K562 (cell line): ENCODE measurements at regions not wholly inside any gene's neighbourhood (a gene's known extent, or its start where the extent isn't known, plus 50 kb on each side); places are given as distances from the start of the nearest gene placed in this dataset.

Source experiments
- ATAC-seq: fragments of 200-7000 bp; cut with Tn5 transposase; 3 replicates; pipeline ENCODE4 v1.9.1; 2020; ENCODE audit warnings: moderate library complexity
- BruUV-seq: library from RNA; stranded (reverse); fragments of 400-500 nt; replicated peaks from 2 replicates; lab custom pipeline; 2021; lab: Mats Ljungman, UMichigan
- CTCF ChIA-PET: fragments of 300-600 bp; formaldehyde crosslinking; extraction: SDS; loops from one replicate; lab custom pipeline; 2021; ENCODE audit warnings: low intra/inter-chr PET ratio; lab: Yijun Ruan, JAX
- POLR2A ChIA-PET: fragments of 300-600, 350-650 bp; sonication (Branson Sonifier 250); formaldehyde crosslinking; extraction: SDS; loops from one replicate; lab custom pipeline; 2021; ENCODE audit warnings: antibody characterized with exemption, inconsistent platforms; lab: Yijun Ruan, JAX
- DNase-seq, 4 experiments: peaks; one replicate each; pipeline versions ENCODE4 v3.0.0 to v3.0.0-alpha.2; 2011 to 2018; ENCODE audit warnings: low spot score in 3 of 4, mixed read lengths in 3 of 4; ENCODE audit errors: extremely low read depth in 1 of 4
- FAIRE-seq: peaks from 2 replicates; lab custom pipeline; 2011; peaks lifted over from hg19 to GRCh38; lab: Jason Lieb, UNC
- H2AFZ ChIP-seq: 2 replicates; pipeline ENCODE4 v1.6.0; 2011; ENCODE audit warnings: low read depth, low read length, control low read depth, inconsistent platforms
- H3K27ac ChIP-seq: fragments of 200-600 bp; 3 replicates; pipeline ENCODE4 v1.8.0; 2011; ENCODE audit warnings: low read depth, mild to moderate bottlenecking, control low read depth, inconsistent platforms, low read length, moderate library complexity, mixed read lengths; ENCODE audit errors: extremely low read depth
- H3K27me3 ChIP-seq, 2 experiments: fragments of 300-600 bp in 1 of 2; 2 replicates in 1 of 2; 3 replicates in 1 of 2; pipeline versions ENCODE4 v1.6.0 to v1.8.0; 2011; ENCODE audit warnings: inconsistent platforms in 2 of 2, low read length in 2 of 2, mild to moderate bottlenecking in 1 of 2, mixed read lengths in 1 of 2, moderate library complexity in 1 of 2; ENCODE audit not compliant: control insufficient read depth in 2 of 2, insufficient read depth in 2 of 2
- H3K36me3 ChIP-seq: fragments of 300-600 bp; 3 replicates; pipeline ENCODE4 v1.8.0; 2011; ENCODE audit warnings: mild to moderate bottlenecking, low read length, inconsistent platforms; ENCODE audit not compliant: control insufficient read depth, insufficient read depth
- H3K4me1 ChIP-seq, 2 experiments: fragments of 200-600 bp in 1 of 2; replicated peaks in 1 of 2; 2 replicates in 1 of 2; 3 replicates in 1 of 2; pipeline versions ENCODE4 v1.5.1 to v1.8.0; 2011; ENCODE audit warnings: inconsistent platforms in 2 of 2, low read length in 2 of 2, mild to moderate bottlenecking in 1 of 2, mixed read lengths in 1 of 2, moderate library complexity in 1 of 2; ENCODE audit not compliant: control insufficient read depth in 2 of 2, insufficient read depth in 2 of 2
- H3K4me2 ChIP-seq: 2 replicates; pipeline ENCODE4 v1.6.1; 2011; ENCODE audit warnings: low read length, control low read depth, inconsistent platforms, mixed read lengths; ENCODE audit not compliant: insufficient read depth
- H3K4me3 ChIP-seq: fragments of 200-600 bp; sonication (generic), shearing (Covaris generic); 2 replicates; pipeline ENCODE4 v1.5.1; 2016; ENCODE audit warnings: control low read depth, inconsistent platforms
- H3K79me2 ChIP-seq: fragments of 200-600 bp; 3 replicates; pipeline ENCODE4 v1.8.0; 2011; ENCODE audit warnings: low read length, inconsistent platforms; ENCODE audit not compliant: control insufficient read depth, insufficient read depth
- H3K9ac ChIP-seq, 2 experiments: 2 replicates each; pipeline versions ENCODE4 v1.6.0 to v1.6.1; 2011; ENCODE audit warnings: low read depth in 2 of 2, low read length in 2 of 2, control low read depth in 1 of 2, inconsistent platforms in 1 of 2, mild to moderate bottlenecking in 1 of 2, mixed read lengths in 1 of 2; ENCODE audit not compliant: insufficient read depth in 1 of 2
- H3K9me1 ChIP-seq: one replicate; pipeline ENCODE4 v1.6.0; 2011; ENCODE audit warnings: inconsistent platforms, mild to moderate bottlenecking, low read length, moderate library complexity; ENCODE audit not compliant: control insufficient read depth, insufficient read depth
- H3K9me3 ChIP-seq: replicated peaks from 2 replicates; pipeline ENCODE4 v1.5.1; 2011; ENCODE audit warnings: low read depth, low read length, inconsistent platforms; ENCODE audit not compliant: control insufficient read depth, insufficient read depth
- H4K20me1 ChIP-seq: replicated peaks from 2 replicates; pipeline ENCODE4 v1.6.1; 2011; ENCODE audit warnings: low read length, inconsistent platforms, mixed read lengths; ENCODE audit not compliant: control insufficient read depth, insufficient read depth
- ASH1L ChIP-seq: fragments of 450-650 bp; IDR thresholded peaks from 2 replicates; pipeline ENCODE4 v1.6.1; 2018; ENCODE audit warnings: borderline replicate concordance, mild to moderate bottlenecking, low read depth; ENCODE audit not compliant: partially characterized antibody
- ATF6 ChIP-seq: sonication (generic); formaldehyde crosslinking; IDR thresholded peaks from 2 replicates; pipeline ENCODE4 v1.4.0; 2020; ENCODE audit warnings: mild to moderate bottlenecking, missing genetic modification reagents
- CREM ChIP-seq: IDR thresholded peaks from 2 replicates; pipeline ENCODE4 v1.6.1; 2014; ENCODE audit warnings: antibody characterized with exemption, low read depth
- DACH1 ChIP-seq: fragments of 450-650 bp; IDR thresholded peaks from 2 replicates; pipeline ENCODE4 v1.6.1; 2018; ENCODE audit not compliant: partially characterized antibody
- EHMT2 ChIP-seq: fragments of 450-650 bp; IDR thresholded peaks from 2 replicates; pipeline ENCODE4 v1.6.1; 2018; ENCODE audit warnings: antibody characterized with exemption
- HDAC8 ChIP-seq: fragments of 450-650 bp; IDR thresholded peaks from 2 replicates; pipeline ENCODE4 v1.6.1; 2016; ENCODE audit warnings: mild to moderate bottlenecking, missing genetic modification characterization, moderate library complexity, missing compliant biosample characterization
- HNRNPUL1 ChIP-seq: fragments of 200-400 bp; formaldehyde crosslinking; IDR thresholded peaks from 2 replicates; pipeline ENCODE4 v1.6.1; 2017; ENCODE audit warnings: low read length
- MCM2 ChIP-seq: fragments of 450-650 bp; IDR thresholded peaks from 2 replicates; pipeline ENCODE4 v1.6.1; 2017; ENCODE audit warnings: low read depth, mild to moderate bottlenecking
- NCOA6 ChIP-seq: fragments of 450-650 bp; IDR thresholded peaks from 2 replicates; pipeline ENCODE4 v1.6.1; 2017; ENCODE audit warnings: mild to moderate bottlenecking
- PCBP2 ChIP-seq: fragments of 200-400 bp; formaldehyde crosslinking; IDR thresholded peaks from 2 replicates; pipeline ENCODE4 v1.6.1; 2018; ENCODE audit warnings: low read length, low read depth, mild to moderate bottlenecking, moderate library complexity; ENCODE audit not compliant: poor library complexity, severe bottlenecking
- RFX7 ChIP-seq: fragments of 250-450 bp; sonication (Bioruptor Pico); IDR thresholded peaks from 2 replicates; pipeline ENCODE4 v1.5.1; 2021; ENCODE audit warnings: mild to moderate bottlenecking
- SMARCA4 ChIP-seq: fragments of 450-650 bp; IDR thresholded peaks from 2 replicates; pipeline ENCODE4 v1.6.1; 2016
- ZNF124 ChIP-seq: sonication (generic); formaldehyde crosslinking; IDR thresholded peaks from 2 replicates; pipeline ENCODE4 v1.8.1; 2022; ENCODE audit warnings: missing genetic modification reagents
- ZNF384 ChIP-seq: IDR thresholded peaks from 2 replicates; pipeline ENCODE4 v1.6.1; 2012; ENCODE audit warnings: low read depth, low read length, improper control_type of control experiment
- WGBS: fragments of 100-300 bp; shearing (Covaris generic); methylation state at CpG from one replicate; pipeline ENCODE4 v1.1.6; 2016; ENCODE audit warnings: low coverage, mixed read lengths; ENCODE audit not compliant: insufficient coverage; ENCODE audit errors: missing lambda C conversion rate; 5-methylcytosine and 5-hydroxymethylcytosine counted together
- in situ Hi-C: fragments of 300-500 bp; cut with MboI; formaldehyde crosslinking; loops from 4 replicates; pipeline ENCODE4 v1.15.0; 2018; ENCODE audit warnings: inconsistent platforms, mixed read lengths
- intact Hi-C: fragments of 100-400 bp; cut with micrococcal nuclease; formaldehyde crosslinking; loops from 2 replicates; pipeline ENCODE4 v1.14.2; 2022
- TF ChIP-seq, protein P1 (sequence below): IDR thresholded peaks from 2 replicates; pipeline ENCODE4 v1.6.1; 2012; ENCODE audit warnings: low read depth, low read length, improper control_type of control experiment, borderline replicate concordance

DNA sequence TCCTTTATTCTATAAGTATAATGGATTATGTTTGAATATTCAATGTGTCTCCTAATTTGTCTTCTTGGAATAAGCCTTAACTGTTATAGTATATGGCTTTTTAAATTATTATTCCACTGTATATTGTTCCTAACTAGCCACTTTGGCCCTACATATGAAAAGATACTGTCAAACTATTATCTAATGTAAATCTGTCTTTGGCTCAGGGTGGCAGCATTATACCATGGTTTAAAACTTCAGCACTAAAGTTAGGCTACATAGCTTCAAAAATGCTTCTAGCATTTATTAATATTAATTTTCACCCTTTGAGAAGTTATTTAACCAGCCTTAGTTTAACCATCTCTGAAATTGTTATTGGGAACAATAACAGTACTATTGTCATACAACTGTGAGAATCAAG lies 543.1 kb upstream of the MBL2 start:
- DNase-seq = no peak
- no peak for FAIRE-seq

GRCh38 chr10:53314876-53315275 lies 542.3 kb upstream of the MBL2 start:
- BruUV-seq = no TSS peak
- Histone ChIP-seq H4K20me1 (no peaks in the 10 kb centered on the region), H3K9ac (no peak overlapping the region), H3K9me1 (no peaks in the 10 kb centered on the region), H3K4me2 (no peak overlapping the region), H3K27ac (no peak overlapping the region), H3K4me1 (no peaks in the 10 kb centered on the region), H2AFZ (no peak overlapping the region), H3K4me3 (no peak overlapping the region), H3K9me3 (no peaks in the 10 kb centered on the region; the same call in 1 of the 2 replicates), H3K36me3 (no peaks in the 10 kb centered on the region), H3K27me3 (no peaks in the 10 kb centered on the region), H3K79me2 (no peaks in the 10 kb centered on the region)
- POLR2A ChIA-PET = no interaction called here
- ATAC-seq = no peak
- no peak for DNase-seq
- CTCF ChIA-PET = no interaction called here
- 0% methylated on average over 1 of the region's 1 CpG for WGBS
- intact Hi-C loops (no loop called here), in situ Hi-C loops (no loop called here)
- FAIRE-seq = no peak
- no peak for TF ChIP-seq NCOA6
- TF ChIP-seq RFX7 (CRISPR knock-in tag) = no peak
- no peak for TF ChIP-seq MCM2
- TF ChIP-seq ZNF384 = no peak
- TF ChIP-seq ATF6 (CRISPR knock-in tag) = no peak
- TF ChIP-seq ASH1L = no peak
- no peak for TF ChIP-seq HDAC8

More for the DNA sequence above, 543.1 kb upstream of the MBL2 start:
- no peak overlapping the region for H3K9ac ChIP-seq
- H3K4me1 ChIP-seq = no peaks in the 10 kb centered on the region
- H2AFZ ChIP-seq = no peak overlapping the region
- no peaks in the 10 kb centered on the region for H3K79me2 ChIP-seq
- BruUV-seq = no TSS peak
- intact Hi-C loops = no loop called here
- H3K27me3 ChIP-seq = no peaks in the 10 kb centered on the region
- ChIA-PET POLR2A (no interaction called here), CTCF (no interaction called here)
- no peak overlapping the region for H3K27ac ChIP-seq
- no peaks in the 10 kb centered on the region for H3K36me3 ChIP-seq
- H4K20me1 ChIP-seq = no peaks in the 10 kb centered on the region
- no peak for ATAC-seq
- no peaks in the 10 kb centered on the region for H3K9me1 ChIP-seq
- TF ChIP-seq SMARCA4 (no peak), ZNF124 (CRISPR knock-in tag) (no peak), DACH1 (no peak), EHMT2 (no peak), CREM (no peak), PCBP2 (no peak), HNRNPUL1 (no peak)
- TF ChIP-seq, protein P1, sequence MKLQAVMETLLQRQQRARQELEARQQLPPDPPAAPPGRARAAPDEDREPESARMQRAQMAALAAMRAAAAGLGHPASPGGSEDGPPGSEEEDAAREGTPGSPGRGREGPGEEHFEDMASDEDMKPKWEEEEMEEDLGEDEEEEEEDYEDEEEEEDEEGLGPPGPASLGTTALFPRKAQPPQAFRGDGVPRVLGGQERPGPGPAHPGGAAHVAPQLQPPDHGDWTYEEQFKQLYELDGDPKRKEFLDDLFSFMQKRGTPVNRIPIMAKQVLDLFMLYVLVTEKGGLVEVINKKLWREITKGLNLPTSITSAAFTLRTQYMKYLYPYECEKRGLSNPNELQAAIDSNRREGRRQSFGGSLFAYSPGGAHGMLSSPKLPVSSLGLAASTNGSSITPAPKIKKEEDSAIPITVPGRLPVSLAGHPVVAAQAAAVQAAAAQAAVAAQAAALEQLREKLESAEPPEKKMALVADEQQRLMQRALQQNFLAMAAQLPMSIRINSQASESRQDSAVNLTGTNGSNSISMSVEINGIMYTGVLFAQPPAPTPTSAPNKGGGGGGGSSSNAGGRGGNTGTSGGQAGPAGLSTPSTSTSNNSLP = no peak
- H3K9me3 ChIP-seq = no peaks in the 10 kb centered on the region; the same call in 1 of the 2 replicates
- in situ Hi-C loops = no loop called here
- H3K4me3 ChIP-seq = no peak overlapping the region
- H3K4me2 ChIP-seq = no peak overlapping the region
